ENCODE measurements at regions not wholly inside any gene's neighbourhood (a gene's known extent, or its start where the extent isn't known, plus 50 kb on each side); places are given as distances from the start of the nearest gene placed in this dataset.

DNA sequence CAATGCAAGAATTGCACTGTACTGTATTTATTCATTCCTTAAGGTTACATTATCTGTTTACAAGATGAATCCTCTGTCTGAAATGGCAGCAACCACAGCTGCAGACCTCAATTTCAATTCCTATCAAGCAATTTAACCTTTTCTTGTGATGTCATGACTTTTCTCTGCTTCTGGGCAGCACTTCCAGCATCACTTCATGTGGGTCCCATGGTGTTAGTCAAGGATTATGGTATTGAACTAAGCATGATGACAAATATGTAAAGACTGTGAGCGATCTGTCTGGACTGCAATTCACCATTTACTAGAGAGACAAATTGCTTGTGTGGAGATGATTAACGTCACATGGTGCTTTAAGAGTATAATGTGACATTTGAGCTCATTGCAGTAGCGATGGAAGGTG, 90.5 kb upstream of the CCN2 start:
- TF ChIP-seq, protein P1, sequence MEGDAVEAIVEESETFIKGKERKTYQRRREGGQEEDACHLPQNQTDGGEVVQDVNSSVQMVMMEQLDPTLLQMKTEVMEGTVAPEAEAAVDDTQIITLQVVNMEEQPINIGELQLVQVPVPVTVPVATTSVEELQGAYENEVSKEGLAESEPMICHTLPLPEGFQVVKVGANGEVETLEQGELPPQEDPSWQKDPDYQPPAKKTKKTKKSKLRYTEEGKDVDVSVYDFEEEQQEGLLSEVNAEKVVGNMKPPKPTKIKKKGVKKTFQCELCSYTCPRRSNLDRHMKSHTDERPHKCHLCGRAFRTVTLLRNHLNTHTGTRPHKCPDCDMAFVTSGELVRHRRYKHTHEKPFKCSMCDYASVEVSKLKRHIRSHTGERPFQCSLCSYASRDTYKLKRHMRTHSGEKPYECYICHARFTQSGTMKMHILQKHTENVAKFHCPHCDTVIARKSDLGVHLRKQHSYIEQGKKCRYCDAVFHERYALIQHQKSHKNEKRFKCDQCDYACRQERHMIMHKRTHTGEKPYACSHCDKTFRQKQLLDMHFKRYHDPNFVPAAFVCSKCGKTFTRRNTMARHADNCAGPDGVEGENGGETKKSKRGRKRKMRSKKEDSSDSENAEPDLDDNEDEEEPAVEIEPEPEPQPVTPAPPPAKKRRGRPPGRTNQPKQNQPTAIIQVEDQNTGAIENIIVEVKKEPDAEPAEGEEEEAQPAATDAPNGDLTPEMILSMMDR (IDR thresholded peaks at IDR 0.05; ENCODE audit: poor library complexity) = no peak
- no peak for TF ChIP-seq EZH2 (IDR thresholded peaks at IDR 0.05; ENCODE audit: borderline replicate concordance)
- no peak for TF ChIP-seq EZH2phosphoT487 (IDR thresholded peaks at IDR 0.05; ENCODE audit: low read depth, severe bottlenecking, unreplicated experiment)
